Activated CD4-positive, alpha-beta T cell treated with anti-CD3 and anti-CD28 coated beads, Interleukin-2, amount 10 ng/mL, durations not matched to agents 24 days and 14 days (primary cell): ENCODE measurements at regions not wholly inside any gene's neighbourhood (a gene's known extent, or its start where the extent isn't known, plus 50 kb on each side); places are given as distances from the start of the nearest gene placed in this dataset.
"Not testable (repeated sequence)": the region's sequence is repeated elsewhere in the genome, so short reads cannot be mapped to it uniquely, and the experiment has no call there.

ENCODE experiments used
- DNase-seq: peaks from one replicate; pipeline ENCODE4 v3.0.0; 2022
- H3K27ac Mint-ChIP-seq: one replicate; pipeline ENCODE4 v1.8.0; 2022; ENCODE audit warnings: mild to moderate bottlenecking, mixed read lengths
- H3K27me3 Mint-ChIP-seq: one replicate; pipeline ENCODE4 v1.8.0; 2022; ENCODE audit warnings: mixed read lengths
- H3K36me3 Mint-ChIP-seq: one replicate; pipeline ENCODE4 v1.8.0; 2022; ENCODE audit warnings: low read depth, mild to moderate bottlenecking, mixed read lengths
- H3K4me1 Mint-ChIP-seq: one replicate; pipeline ENCODE4 v1.8.0; 2021; ENCODE audit warnings: mixed read lengths
- H3K4me3 Mint-ChIP-seq: one replicate; pipeline ENCODE4 v1.8.0; 2022; ENCODE audit warnings: mild to moderate bottlenecking, moderate library complexity, mixed read lengths
- H3K9me3 Mint-ChIP-seq: one replicate; pipeline ENCODE4 v1.8.0; 2021; ENCODE audit warnings: mixed read lengths
- intact Hi-C: fragments of 100-400 bp; cut with micrococcal nuclease; formaldehyde crosslinking; loops from one replicate; pipeline ENCODE4 v1.15.1; 2023

- no peak for DNase-seq
- H3K27ac Mint-ChIP-seq, result no peak overlapping the region
- intact Hi-C loops, result no loop called here
- H3K27me3 Mint-ChIP-seq, result no peaks in the 10 kb centered on the region
- no peak overlapping the region for H3K4me3 Mint-ChIP-seq
- H3K4me1 Mint-ChIP-seq, result no peaks in the 10 kb centered on the region
- H3K9me3 Mint-ChIP-seq, result no peaks in the 10 kb centered on the region
- no peaks in the 10 kb centered on the region for H3K36me3 Mint-ChIP-seq
These were observed 360.3 kb upstream of the TPM1 start for GRCh38 chr15:62681939-62682896.

DNA sequence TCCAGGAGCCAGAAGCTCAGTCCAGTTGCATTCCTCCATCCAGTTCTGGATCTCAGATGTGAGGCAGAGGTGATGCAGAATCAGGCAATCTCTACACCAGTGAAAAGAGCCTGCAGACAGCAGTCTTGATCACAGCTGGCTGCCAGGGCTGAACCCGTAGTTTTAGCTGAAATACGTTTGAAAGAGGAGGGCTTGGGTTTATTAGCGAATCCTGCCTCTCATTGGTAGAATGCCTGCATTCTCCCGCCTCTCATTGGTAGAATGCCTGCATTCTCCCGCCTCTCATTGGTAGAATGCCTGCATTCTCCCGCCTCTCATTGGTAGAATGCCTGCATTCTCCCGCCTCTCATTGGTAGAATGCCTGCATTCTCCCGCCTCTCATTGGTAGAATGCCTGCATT lies 359.4 kb upstream of the TPM1 start:
- H3K27ac Mint-ChIP-seq, H3K4me3 Mint-ChIP-seq, H3K36me3 Mint-ChIP-seq, intact Hi-C loops, H3K9me3 Mint-ChIP-seq, H3K27me3 Mint-ChIP-seq, H3K4me1 Mint-ChIP-seq, DNase-seq: not testable (repeated sequence)

DNA sequence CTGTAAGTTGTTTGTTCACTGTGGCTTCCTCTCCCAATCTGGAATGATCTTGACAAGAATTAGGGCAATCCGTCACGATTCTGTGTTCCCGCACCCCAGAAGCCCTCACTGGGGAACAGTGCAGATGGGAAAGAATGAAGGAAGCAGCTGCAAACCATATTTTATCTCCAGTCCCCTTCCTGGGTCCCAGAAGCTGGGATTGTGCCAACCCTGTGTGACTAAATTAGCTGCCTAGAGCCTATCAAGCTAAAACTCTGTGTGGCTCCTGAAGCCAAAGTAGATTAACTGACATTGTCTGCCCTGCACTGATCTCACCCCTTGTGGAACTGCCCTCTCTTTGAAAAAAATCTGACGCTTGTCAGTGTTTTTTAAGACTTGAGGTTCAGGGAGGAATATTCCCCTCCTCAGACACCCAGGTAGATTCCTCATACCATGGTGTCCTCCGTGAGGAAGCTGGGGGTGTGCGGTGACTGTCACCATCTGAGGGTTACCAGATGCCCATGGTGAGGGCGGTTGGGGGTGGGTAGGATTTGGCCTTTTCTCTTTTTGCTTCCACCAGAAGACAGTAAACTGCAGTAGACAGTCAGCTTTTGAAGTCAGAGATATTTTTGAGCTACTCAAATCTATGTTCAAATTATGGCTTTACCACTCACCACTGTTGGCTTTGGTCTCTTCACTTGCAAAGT lies 358.3 kb upstream of the TPM1 start:
- Mint-ChIP-seq H3K9me3 (no peaks in the 10 kb centered on the region), H3K27me3 (peaks cover 5% of the 10 kb centered on the region), H3K27ac (no peak overlapping the region), H3K36me3 (no peaks in the 10 kb centered on the region), H3K4me1 (no peaks in the 10 kb centered on the region), H3K4me3 (no peak overlapping the region)
- DNase-seq, result no peak
- intact Hi-C loops, result no loop called here

- Mint-ChIP-seq H3K36me3 (no peaks in the 10 kb centered on the region), H3K9me3 (no peaks in the 10 kb centered on the region), H3K27me3 (peaks cover 7% of the 10 kb centered on the region), H3K4me1 (no peaks in the 10 kb centered on the region), H3K27ac (no peak overlapping the region), H3K4me3 (no peak overlapping the region)
- no peak for DNase-seq
- intact Hi-C loops, result no loop called here
These were observed 351.5 kb upstream of the TPM1 start for GRCh38 chr15:62691008-62691407.

DNA sequence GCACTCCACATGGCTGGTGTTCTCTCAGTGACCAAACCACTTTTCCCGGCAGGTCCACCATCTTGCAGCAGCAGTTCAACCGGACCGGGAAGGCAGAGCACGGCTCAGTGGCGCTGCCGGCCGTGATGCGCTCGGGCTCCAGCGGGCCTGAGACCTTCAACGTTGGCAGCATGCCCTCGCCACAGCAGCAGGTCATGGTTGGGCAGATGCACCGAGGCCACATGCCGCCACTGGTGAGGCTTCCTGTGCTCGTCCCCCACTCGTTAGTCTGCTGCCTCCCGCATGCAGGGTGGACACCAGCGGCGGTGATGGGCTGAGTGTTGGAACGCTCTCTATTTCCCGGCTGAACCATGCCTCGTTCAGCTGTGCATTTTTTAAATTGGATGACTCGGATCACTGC lies 344.9 kb upstream of the TPM1 start:
- intact Hi-C loops, result no loop called here
- H3K36me3 Mint-ChIP-seq, result no peaks in the 10 kb centered on the region
- H3K27ac Mint-ChIP-seq, result no peak overlapping the region
- H3K9me3 Mint-ChIP-seq, result no peaks in the 10 kb centered on the region
- H3K27me3 Mint-ChIP-seq, result no peaks in the 10 kb centered on the region
- H3K4me1 Mint-ChIP-seq, result no peaks in the 10 kb centered on the region
- no peak overlapping the region for H3K4me3 Mint-ChIP-seq
- no peak for DNase-seq

DNA sequence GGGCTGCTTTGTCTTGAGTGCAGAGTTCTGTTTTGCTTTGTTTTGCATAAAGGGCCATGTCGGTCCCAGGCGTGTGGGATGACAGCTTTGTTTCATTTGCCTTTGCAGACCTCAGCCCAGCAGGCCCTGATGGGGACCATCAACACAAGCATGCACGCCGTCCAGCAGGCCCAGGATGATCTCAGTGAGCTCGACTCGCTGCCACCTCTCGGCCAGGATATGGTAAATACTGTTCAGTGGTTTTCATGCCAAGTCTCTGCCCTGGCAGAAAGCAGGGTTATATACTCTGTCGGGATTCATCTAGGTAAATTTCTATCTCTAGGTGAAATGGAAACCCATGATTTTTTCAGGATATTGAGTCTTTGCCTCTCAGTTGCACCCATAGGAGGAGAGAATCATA lies 343.9 kb upstream of the TPM1 start:
- no peak overlapping the region for H3K4me3 Mint-ChIP-seq
- H3K27me3 Mint-ChIP-seq, result no peaks in the 10 kb centered on the region
- no peak overlapping the region for H3K27ac Mint-ChIP-seq
- intact Hi-C loops, result no loop called here
- no peaks in the 10 kb centered on the region for H3K36me3 Mint-ChIP-seq
- DNase-seq, result no peak
- H3K4me1 Mint-ChIP-seq, result no peaks in the 10 kb centered on the region
- no peaks in the 10 kb centered on the region for H3K9me3 Mint-ChIP-seq

DNA sequence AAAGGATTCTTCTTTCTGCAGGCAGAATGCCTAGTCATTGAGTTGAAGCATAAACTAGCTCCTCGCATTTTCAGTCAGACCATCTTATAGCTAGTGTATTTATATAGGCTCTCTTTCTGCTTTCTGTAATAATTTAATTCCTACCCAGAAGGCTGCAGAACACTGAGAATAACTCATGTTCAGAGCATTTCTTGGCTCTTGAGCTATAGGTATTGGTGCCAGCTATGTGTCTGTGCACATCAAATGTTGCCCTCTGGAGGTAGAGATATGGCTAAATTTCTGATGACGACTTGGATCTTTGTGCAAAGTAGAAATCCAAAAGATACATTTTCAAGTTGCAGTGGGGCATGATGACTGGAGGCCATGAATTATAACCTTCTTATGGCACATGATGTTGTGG lies 336.2 kb upstream of the TPM1 start:
- intact Hi-C loops, result no loop called here
- Mint-ChIP-seq H3K9me3 (no peaks in the 10 kb centered on the region), H3K36me3 (no peaks in the 10 kb centered on the region), H3K4me1 (no peaks in the 10 kb centered on the region), H3K4me3 (no peak overlapping the region), H3K27ac (no peak overlapping the region), H3K27me3 (no peaks in the 10 kb centered on the region)
- DNase-seq, result no peak

DNA sequence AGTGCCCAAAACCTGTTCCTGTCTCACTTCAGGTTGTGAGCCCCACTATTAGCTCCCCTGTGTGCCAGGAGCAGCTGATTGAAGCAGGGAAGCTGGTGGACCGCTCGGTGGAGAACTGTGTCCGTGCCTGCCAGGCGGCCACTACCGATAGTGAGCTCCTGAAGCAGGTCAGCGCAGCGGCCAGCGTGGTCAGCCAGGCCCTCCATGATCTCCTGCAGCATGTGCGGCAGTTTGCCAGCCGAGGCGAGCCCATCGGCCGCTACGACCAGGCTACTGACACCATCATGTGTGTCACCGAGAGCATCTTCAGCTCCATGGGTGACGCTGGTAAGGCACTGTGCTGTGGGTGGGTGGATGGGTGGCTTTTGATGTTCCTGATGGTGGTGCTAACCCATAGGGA lies 334.1 kb upstream of the TPM1 start:
- H3K27ac Mint-ChIP-seq, result no peak overlapping the region
- H3K27me3 Mint-ChIP-seq, result no peaks in the 10 kb centered on the region
- intact Hi-C loops, result no loop called here

DNA sequence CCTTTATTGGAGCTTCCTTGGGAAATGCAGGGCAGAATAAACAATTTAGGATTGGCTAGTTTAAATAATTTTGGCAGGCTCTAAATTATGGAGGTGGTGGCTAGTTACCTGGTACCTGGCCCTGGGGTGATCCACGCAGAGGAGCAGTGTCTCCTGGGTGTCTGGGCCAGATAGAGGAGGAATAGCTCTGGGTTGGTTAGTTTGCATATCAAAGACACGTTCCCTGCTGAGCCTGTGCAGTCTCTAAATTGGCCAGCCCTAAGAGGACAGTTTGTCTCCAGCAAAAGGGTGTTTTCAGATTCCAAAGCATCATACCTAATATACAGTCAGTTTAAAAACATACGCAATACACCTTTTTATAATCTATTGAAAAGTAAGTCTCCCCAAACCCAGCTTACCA lies 333.3 kb upstream of the TPM1 start:
- H3K4me3 Mint-ChIP-seq, result no peak overlapping the region
- DNase-seq, result no peak
- intact Hi-C loops, result no loop called here
- H3K27me3 Mint-ChIP-seq, result no peaks in the 10 kb centered on the region
- H3K9me3 Mint-ChIP-seq, result no peaks in the 10 kb centered on the region
- H3K36me3 Mint-ChIP-seq, result no peaks in the 10 kb centered on the region
- peaks cover 7% of the 10 kb centered on the region for H3K4me1 Mint-ChIP-seq
- no peak overlapping the region for H3K27ac Mint-ChIP-seq

More for the DNA sequence above, 334.1 kb upstream of the TPM1 start:
- no peak overlapping the region for H3K4me3 Mint-ChIP-seq
- no peak for DNase-seq
- no peaks in the 10 kb centered on the region for H3K36me3 Mint-ChIP-seq
- peaks cover 7% of the 10 kb centered on the region for H3K4me1 Mint-ChIP-seq
- H3K9me3 Mint-ChIP-seq, result no peaks in the 10 kb centered on the region

DNA sequence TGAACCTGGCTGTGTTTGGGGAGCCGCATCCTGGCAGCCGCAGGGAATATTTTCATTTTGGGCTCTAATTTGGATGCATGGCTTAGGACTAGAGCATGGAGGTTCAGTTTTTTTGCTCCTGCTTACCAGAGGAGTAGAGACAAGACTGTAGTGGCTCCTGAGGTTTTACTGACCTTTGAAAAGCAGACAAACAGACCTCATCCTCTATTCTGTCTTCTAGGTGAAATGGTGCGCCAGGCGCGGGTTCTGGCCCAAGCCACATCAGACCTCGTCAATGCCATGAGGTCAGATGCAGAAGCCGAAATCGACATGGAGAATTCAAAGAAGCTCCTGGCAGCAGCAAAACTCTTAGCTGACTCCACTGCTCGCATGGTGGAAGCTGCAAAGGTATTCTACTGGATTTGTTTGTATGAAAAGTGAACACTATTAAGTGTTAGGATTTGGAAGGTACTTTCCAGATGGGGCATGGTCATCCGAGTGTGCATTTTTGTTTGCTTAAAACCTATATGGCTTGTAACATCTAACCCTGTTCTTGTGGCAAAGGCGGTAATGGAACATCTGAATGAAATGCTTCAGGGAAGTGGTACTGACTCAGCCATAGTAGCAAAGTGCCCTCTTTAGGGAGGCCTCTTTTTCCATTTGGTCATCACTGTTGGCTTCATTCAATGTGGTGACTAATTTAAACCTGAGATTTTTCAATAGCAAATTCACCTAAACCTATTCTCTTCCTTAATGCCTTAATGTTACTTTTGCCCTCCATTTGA lies 330.7 kb upstream of the TPM1 start:
- Mint-ChIP-seq H3K4me3 (no peak overlapping the region), H3K9me3 (no peaks in the 10 kb centered on the region), H3K27ac (peak overlapping the region; percentile 88), H3K27me3 (no peaks in the 10 kb centered on the region), H3K36me3 (no peaks in the 10 kb centered on the region), H3K4me1 (peaks cover 7% of the 10 kb centered on the region)
- no peak for DNase-seq
- intact Hi-C loops, result no loop called here

DNA sequence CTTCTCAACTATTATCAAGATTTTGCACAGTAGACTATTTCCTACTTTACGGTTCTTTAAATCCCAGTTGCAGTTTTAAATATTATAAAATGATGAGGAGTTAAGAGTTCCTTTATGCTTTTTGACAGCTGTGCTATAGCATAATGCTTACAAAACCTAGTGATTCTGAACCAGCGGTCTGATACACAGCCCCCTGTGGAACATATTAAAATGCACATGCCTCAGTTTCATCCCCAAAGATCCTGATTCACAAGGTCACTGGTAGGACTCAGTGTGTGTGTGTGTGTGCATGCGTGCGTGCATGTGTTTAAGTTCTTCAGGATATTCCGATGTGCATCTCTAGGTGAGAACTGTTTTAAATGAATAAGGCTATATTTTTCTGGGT lies 330.1 kb upstream of the TPM1 start:
- no peaks in the 10 kb centered on the region for H3K27me3 Mint-ChIP-seq
- no peak for DNase-seq
- H3K36me3 Mint-ChIP-seq, result no peaks in the 10 kb centered on the region
- intact Hi-C loops, result no loop called here
- peaks cover 7% of the 10 kb centered on the region for H3K4me1 Mint-ChIP-seq
- H3K4me3 Mint-ChIP-seq, result no peak overlapping the region
- peak overlapping the region; percentile 60 for H3K27ac Mint-ChIP-seq
- no peaks in the 10 kb centered on the region for H3K9me3 Mint-ChIP-seq

DNA sequence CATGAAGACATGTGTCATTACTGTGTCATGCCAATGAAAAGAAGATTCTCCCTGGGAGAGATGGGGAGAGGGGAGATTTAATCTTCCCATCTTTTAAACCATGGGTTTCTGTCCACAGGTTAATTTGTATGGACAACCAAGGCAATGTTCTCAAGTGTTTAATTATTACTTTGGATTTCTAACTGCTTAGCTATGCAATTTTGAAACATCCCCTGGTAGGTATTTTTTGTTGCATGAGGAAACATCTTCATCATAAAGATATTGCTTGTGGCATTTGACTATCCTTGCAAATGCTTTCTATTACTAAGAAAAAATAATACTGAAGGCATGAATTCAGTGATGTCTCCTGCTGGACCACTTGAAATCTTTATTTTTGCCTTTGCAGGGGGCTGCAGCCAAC lies 326.6 kb upstream of the TPM1 start:
- intact Hi-C loops, result no loop called here
- no peak for DNase-seq
- H3K27ac Mint-ChIP-seq, result no peak overlapping the region

DNA sequence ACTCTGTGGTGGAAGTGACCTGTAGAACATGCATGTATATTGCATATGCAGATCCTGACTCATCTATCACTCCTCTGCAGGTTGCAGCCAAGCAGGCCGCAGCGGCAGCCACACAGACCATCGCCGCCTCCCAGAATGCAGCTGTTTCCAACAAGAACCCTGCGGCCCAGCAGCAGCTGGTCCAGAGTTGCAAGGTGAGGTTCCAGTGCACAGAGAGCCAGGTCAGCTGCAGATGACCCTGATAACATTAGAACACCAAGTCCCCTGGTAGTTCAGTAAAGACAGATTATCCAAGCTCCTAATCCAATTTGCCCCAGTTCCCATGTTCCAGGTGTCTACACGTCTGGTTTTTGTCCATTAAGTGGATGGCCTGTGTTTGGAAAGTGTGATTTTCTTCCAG lies 325.1 kb upstream of the TPM1 start:
- Mint-ChIP-seq H3K27me3 (no peaks in the 10 kb centered on the region), H3K36me3 (no peaks in the 10 kb centered on the region), H3K9me3 (no peaks in the 10 kb centered on the region), H3K4me3 (no peak overlapping the region), H3K4me1 (peaks cover 1% of the 10 kb centered on the region), H3K27ac (no peak overlapping the region)
- intact Hi-C loops, result no loop called here
- no peak for DNase-seq

More for the DNA sequence above, 326.6 kb upstream of the TPM1 start:
- Mint-ChIP-seq H3K4me3 (no peak overlapping the region), H3K9me3 (no peaks in the 10 kb centered on the region), H3K36me3 (no peaks in the 10 kb centered on the region), H3K27me3 (no peaks in the 10 kb centered on the region), H3K4me1 (peaks cover 7% of the 10 kb centered on the region)

DNA sequence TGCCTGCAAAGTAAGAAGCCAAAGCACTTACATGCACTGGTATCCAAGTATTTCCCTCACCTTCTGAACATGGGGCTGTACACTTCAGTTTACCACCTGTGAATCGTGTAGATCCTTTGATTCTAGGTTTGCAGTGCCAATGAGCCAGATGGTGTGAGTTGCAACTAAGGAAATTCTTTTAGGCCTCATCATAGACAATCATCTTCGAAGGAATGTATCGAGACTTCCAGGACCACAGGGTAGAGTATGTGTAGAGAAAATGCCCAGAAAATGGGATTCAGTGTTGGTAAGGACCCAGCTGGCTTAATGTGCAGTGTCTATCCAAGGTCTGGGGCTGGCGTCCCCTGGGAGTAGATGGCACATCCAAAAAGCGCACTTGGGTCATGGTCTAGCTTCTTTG lies 323.2 kb upstream of the TPM1 start:
- Mint-ChIP-seq H3K36me3 (no peaks in the 10 kb centered on the region), H3K27ac (no peak overlapping the region), H3K27me3 (no peaks in the 10 kb centered on the region), H3K9me3 (no peaks in the 10 kb centered on the region), H3K4me1 (no peaks in the 10 kb centered on the region), H3K4me3 (no peak overlapping the region)
- intact Hi-C loops, result no loop called here
- DNase-seq, result no peak
